ENCODE measurements at regions not wholly inside any gene's neighbourhood (a gene's known extent, or its start where the extent isn't known, plus 50 kb on each side); places are given as distances from the start of the nearest gene placed in this dataset.

DNA sequence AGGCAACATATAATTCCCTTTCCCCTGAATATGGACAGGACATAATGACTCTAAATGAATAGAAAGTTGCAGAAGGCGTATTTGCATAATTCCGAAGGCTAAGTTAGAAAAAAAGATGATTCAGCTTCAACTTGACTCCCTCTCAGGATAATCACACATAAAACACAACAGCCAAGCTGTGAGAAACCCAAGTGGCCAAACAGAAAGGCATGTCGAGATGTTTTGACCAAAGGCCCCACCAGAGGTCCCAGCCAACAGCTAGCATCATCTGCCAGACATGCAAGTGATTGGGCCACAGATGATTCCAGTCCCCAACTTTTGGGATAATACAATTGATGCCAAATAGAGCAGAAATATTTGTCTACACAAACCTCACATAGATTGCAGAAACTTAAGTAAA, 444.9 kb downstream of the LTN1 start:
- 100% methylated on average over 1 of the region's 3 CpGs for WGBS (ENCODE audit: insufficient coverage)
- H3K4me2 ChIP-seq (replicated peaks; ENCODE audit: extremely low read depth, low read length, poor library complexity, severe bottlenecking) = no peak overlapping the region
- no peak overlapping the region for H3K9ac ChIP-seq (ENCODE audit: insufficient read depth, low read length, poor library complexity, severe bottlenecking)
- Mint-ChIP-seq H3K27ac (no peak overlapping the region), H3K4me1 (no peaks in the 10 kb centered on the region), H3K9me3 (peaks cover 0 to 4% (median 0%) of the 10 kb centered on the region in 7 donors), H3K36me3 (no peaks in the 10 kb centered on the region), H3K27me3 (ENCODE audit: low read depth in 3 of 3) (no peaks in the 10 kb centered on the region), H3K4me3 (no peak overlapping the region)
- H2AFZ ChIP-seq (ENCODE audit: insufficient read depth, low read depth, low read length, poor library complexity, severe bottlenecking) = no peak overlapping the region
- H3K27me3 ChIP-seq (ENCODE audit: control insufficient read depth in 2 of 2, insufficient read depth in 2 of 2, low read length in 2 of 2) = no peaks in the 10 kb centered on the region
- H3K4me1 ChIP-seq (ENCODE audit: control insufficient read depth in 1 of 2, insufficient read depth in 2 of 2, low read length in 2 of 2) = no peaks in the 10 kb centered on the region
- H4K20me1 ChIP-seq (ENCODE audit: insufficient read depth, low read length) = no peaks in the 10 kb centered on the region
- TF ChIP-seq, protein P1, sequence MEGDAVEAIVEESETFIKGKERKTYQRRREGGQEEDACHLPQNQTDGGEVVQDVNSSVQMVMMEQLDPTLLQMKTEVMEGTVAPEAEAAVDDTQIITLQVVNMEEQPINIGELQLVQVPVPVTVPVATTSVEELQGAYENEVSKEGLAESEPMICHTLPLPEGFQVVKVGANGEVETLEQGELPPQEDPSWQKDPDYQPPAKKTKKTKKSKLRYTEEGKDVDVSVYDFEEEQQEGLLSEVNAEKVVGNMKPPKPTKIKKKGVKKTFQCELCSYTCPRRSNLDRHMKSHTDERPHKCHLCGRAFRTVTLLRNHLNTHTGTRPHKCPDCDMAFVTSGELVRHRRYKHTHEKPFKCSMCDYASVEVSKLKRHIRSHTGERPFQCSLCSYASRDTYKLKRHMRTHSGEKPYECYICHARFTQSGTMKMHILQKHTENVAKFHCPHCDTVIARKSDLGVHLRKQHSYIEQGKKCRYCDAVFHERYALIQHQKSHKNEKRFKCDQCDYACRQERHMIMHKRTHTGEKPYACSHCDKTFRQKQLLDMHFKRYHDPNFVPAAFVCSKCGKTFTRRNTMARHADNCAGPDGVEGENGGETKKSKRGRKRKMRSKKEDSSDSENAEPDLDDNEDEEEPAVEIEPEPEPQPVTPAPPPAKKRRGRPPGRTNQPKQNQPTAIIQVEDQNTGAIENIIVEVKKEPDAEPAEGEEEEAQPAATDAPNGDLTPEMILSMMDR (IDR thresholded peaks at IDR 0.05) = no peak
- H3K79me2 ChIP-seq (ENCODE audit: insufficient read depth, low read length) = no peaks in the 10 kb centered on the region
- no peaks in the 10 kb centered on the region for H3K36me3 ChIP-seq (replicated peaks in 1 of 2; ENCODE audit: control insufficient read depth in 1 of 2, insufficient read depth in 2 of 2, low read length in 2 of 2)
- no peak for DNase-seq
- intact Hi-C loops (cut with micrococcal nuclease) = no loop called here
- H3K27ac ChIP-seq (ENCODE audit: low read depth in 1 of 2, low read length in 2 of 2) = no peak overlapping the region
- H3K4me3 ChIP-seq (replicated peaks in 1 of 3; ENCODE audit: low read depth in 2 of 3, low read length in 3 of 3) = no peak overlapping the region
- H3K9me3 ChIP-seq (replicated peaks in 1 of 2; ENCODE audit: control insufficient read depth in 1 of 2, insufficient read depth in 1 of 2, low read length in 2 of 2) = no peaks in the 10 kb centered on the region

DNA sequence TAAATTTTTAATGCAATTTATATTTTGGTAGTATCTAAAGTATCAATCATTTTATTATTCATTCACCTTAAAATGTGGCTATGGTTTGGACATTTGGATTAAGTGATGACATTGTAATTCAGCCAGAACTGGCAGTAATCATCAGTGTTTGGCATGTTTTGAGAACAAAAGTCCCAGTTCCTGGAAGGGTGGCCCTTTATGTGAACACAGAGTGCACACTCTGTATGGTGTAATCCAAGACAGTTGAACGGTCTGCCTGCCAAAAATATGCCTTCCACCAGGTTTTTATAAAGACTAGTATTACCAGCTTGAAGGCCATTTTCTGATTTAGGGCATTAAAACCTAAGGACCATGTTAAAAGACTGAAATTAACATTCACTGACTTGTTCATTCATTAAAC, 448.7 kb downstream of the LTN1 start:
- H3K9me3 ChIP-seq (replicated peaks in 1 of 2; ENCODE audit: control insufficient read depth in 1 of 2, insufficient read depth in 1 of 2, low read length in 2 of 2) = no peaks in the 10 kb centered on the region
- no peak overlapping the region for H3K4me3 ChIP-seq (replicated peaks in 1 of 3; ENCODE audit: low read depth in 2 of 3, low read length in 3 of 3)
- intact Hi-C loops (cut with micrococcal nuclease) = no loop called here

More for the DNA sequence above, 448.7 kb downstream of the LTN1 start:
- Mint-ChIP-seq H3K27ac (no peak overlapping the region), H3K9me3 (peaks cover 0 to 4% (median 0%) of the 10 kb centered on the region in 7 donors), H3K4me1 (no peaks in the 10 kb centered on the region), H3K36me3 (no peaks in the 10 kb centered on the region), H3K27me3 (ENCODE audit: low read depth in 3 of 3) (no peaks in the 10 kb centered on the region), H3K4me3 (no peak overlapping the region)
- TF ChIP-seq, protein P1 (IDR thresholded peaks at IDR 0.05) = no peak
- Histone ChIP-seq H3K9ac (ENCODE audit: insufficient read depth, low read length, poor library complexity, severe bottlenecking) (no peak overlapping the region), H3K4me1 (ENCODE audit: control insufficient read depth in 1 of 2, insufficient read depth in 2 of 2, low read length in 2 of 2) (no peaks in the 10 kb centered on the region), H3K36me3 (replicated peaks in 1 of 2; ENCODE audit: control insufficient read depth in 1 of 2, insufficient read depth in 2 of 2, low read length in 2 of 2) (no peaks in the 10 kb centered on the region), H3K4me2 (replicated peaks; ENCODE audit: extremely low read depth, low read length, poor library complexity, severe bottlenecking) (no peak overlapping the region), H4K20me1 (ENCODE audit: insufficient read depth, low read length) (no peaks in the 10 kb centered on the region), H3K79me2 (ENCODE audit: insufficient read depth, low read length) (no peaks in the 10 kb centered on the region), H3K27me3 (ENCODE audit: control insufficient read depth in 2 of 2, insufficient read depth in 2 of 2, low read length in 2 of 2) (no peaks in the 10 kb centered on the region), H3K27ac (ENCODE audit: low read depth in 1 of 2, low read length in 2 of 2) (no peak overlapping the region), H2AFZ (ENCODE audit: insufficient read depth, low read depth, low read length, poor library complexity, severe bottlenecking) (no peak overlapping the region)
- WGBS (ENCODE audit: insufficient coverage) = no CpG with 5 or more reads among the region's 1 CpG
- DNase-seq = no peak
